IPS-15b (cell line): ENCODE measurements at regions not wholly inside any gene's neighbourhood (a gene's known extent, or its start where the extent isn't known, plus 50 kb on each side); places are given as distances from the start of the nearest gene placed in this dataset.
A peak's percentile ranks its signal among the peaks of the same experiment; 100 is the strongest.
"Not testable (repeated sequence)": the region's sequence is repeated elsewhere in the genome, so short reads cannot be mapped to it uniquely, and the experiment has no call there.

Experiments used
- H3K27me3 ChIP-seq: one replicate; pipeline ENCODE4 v1.6.1; 2013; ENCODE audit warnings: low read length; ENCODE audit not compliant: control insufficient read depth, insufficient read depth
- H3K36me3 ChIP-seq: one replicate; pipeline ENCODE4 v1.6.1; 2013; ENCODE audit warnings: low read length; ENCODE audit not compliant: control insufficient read depth, insufficient read depth
- H3K4me1 ChIP-seq: one replicate; pipeline ENCODE4 v1.6.1; 2013; ENCODE audit warnings: mild to moderate bottlenecking, low read length; ENCODE audit not compliant: control insufficient read depth, insufficient read depth
- H3K4me3 ChIP-seq: one replicate; pipeline ENCODE4 v1.5.1; 2013; ENCODE audit warnings: low read depth, low read length
- H3K9ac ChIP-seq: one replicate; pipeline ENCODE4 v1.6.1; 2013; ENCODE audit warnings: low read depth, mild to moderate bottlenecking, low read length
- H3K9me3 ChIP-seq: one replicate; pipeline ENCODE4 v1.6.1; 2013; ENCODE audit warnings: mild to moderate bottlenecking, low read length; ENCODE audit not compliant: control insufficient read depth, insufficient read depth

DNA sequence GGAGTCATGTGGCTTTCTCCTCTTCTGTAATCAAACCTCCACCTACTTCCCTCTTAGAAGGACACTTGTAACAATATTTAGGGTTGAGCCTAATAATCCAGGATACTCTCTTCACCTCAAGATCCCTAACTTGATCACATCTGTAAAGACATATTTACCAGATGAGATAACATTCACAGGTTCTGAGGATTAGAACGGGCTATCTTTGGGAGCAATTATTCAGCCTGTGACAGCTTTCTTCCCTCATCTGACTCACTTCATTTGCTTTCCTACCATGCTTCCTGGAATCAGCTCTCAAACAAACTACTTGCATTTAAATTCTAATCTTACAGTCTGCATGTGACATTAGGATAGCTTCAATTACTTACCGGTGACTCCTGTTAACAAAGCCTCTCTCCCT lies 133.5 kb upstream of the NDST3 start:
- Histone ChIP-seq H3K4me3 (no peak overlapping the region), H3K9ac (no peak overlapping the region), H3K36me3 (no peaks in the 10 kb centered on the region), H3K4me1 (peaks cover 12% of the 10 kb centered on the region), H3K9me3 (no peaks in the 10 kb centered on the region), H3K27me3 (no peaks in the 10 kb centered on the region)

- H3K9me3 ChIP-seq = no peaks in the 10 kb centered on the region
- H3K9ac ChIP-seq = no peak overlapping the region
- no peaks in the 10 kb centered on the region for H3K4me1 ChIP-seq
- no peak overlapping the region for H3K4me3 ChIP-seq
- no peaks in the 10 kb centered on the region for H3K27me3 ChIP-seq
- H3K36me3 ChIP-seq = no peaks in the 10 kb centered on the region
These were observed 126.6 kb upstream of the NDST3 start for GRCh38 chr4:117907646-117908045.

DNA sequence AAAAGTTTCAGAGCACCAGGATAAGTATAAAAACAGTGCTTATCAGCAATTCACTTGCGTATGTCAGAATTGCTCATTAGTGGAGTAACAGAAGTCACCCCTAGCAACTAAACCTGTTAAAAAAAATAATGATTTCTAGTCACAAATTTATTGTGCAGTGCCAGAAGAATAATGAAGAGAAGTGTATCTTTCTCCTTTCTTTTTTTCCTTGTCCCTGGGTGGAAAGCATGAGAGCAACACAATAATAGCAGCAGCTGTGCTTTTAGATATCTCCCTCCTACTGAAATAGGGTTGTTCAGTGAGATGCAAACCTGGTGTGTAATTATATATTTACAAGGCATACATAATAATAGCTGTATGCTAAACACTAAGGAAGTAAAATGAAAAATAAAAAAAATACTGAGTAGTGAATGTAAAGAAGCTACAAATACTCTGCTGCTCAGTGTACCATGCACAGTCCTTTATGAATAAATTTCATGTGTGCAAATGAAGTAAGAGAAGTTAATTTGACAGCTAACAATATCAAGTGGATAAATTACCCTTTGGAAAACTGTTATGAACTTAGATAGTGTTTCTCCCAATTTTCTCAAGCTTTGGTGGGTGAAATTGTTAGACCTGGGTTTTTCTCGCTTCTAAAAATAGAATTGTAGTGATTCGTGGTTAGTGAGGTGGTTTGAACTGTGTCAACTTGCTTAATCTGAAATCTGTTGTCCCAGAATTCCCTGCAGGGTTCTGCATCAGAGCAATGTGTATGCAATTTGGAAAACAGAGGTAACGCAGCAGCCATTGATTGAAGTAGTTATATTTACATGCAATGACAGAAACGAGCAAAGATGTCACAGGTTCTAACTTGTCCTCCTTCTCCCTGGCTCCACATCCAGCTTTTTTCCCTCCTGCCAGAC lies 125.7 kb upstream of the NDST3 start:
- Histone ChIP-seq H3K9ac (no peak overlapping the region), H3K9me3 (no peaks in the 10 kb centered on the region), H3K36me3 (no peaks in the 10 kb centered on the region), H3K4me3 (no peak overlapping the region), H3K27me3 (no peaks in the 10 kb centered on the region), H3K4me1 (no peaks in the 10 kb centered on the region)

DNA sequence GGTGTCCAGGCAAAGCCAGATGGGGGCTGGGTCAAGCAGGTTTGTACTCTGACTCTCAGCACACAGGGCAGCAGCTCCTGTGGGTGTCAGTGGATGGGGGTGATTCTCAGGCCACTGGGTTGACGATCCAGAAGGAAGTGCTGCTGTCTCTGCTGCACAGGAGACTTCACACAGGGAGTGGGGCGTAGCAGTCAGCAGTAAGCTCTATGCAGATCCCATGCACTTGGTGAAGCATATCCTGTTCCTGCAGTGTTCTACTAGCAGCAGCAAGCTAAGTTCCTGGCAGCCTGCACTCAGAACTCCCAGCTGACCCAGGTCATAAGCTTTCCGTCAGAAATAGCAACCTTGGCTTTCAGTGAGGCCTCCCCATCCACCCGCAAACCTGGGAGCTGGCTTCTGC lies 117.6 kb upstream of the NDST3 start:
- no peak overlapping the region for H3K4me3 ChIP-seq
- H3K9ac ChIP-seq = no peak overlapping the region
- no peaks in the 10 kb centered on the region for H3K9me3 ChIP-seq
- peaks cover 10% of the 10 kb centered on the region for H3K4me1 ChIP-seq
- H3K36me3 ChIP-seq = no peaks in the 10 kb centered on the region
- H3K27me3 ChIP-seq = no peaks in the 10 kb centered on the region

DNA sequence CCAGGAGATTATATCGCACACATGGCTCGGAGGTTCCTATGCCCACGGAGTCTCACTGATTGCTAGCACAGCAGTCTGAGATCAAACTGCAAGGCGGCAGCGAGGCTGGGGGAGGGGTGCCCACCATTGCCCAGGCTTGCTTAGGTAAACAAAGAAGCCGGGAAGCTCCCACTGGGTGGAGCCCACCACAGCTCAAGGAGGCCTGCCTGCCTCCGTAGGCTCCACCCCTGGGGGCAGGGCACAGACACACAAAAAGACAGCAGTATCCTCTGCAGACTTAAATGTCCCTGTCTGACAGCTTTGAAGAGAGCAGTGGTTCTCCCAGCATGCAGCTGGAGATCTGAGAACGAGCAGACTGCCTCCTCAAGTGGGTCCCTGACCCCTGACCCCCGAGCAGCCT lies 112.0 kb upstream of the NDST3 start:
- not testable (repeated sequence) for H3K27me3 ChIP-seq, H3K36me3 ChIP-seq, H3K9ac ChIP-seq, H3K9me3 ChIP-seq, H3K4me1 ChIP-seq
- H3K4me3 ChIP-seq = peak overlapping the region; percentile 13

GRCh38 chr4:117927823-117928222 lies 106.5 kb upstream of the NDST3 start:
- not testable (repeated sequence) for H3K4me1 ChIP-seq, H3K4me3 ChIP-seq, H3K27me3 ChIP-seq, H3K9me3 ChIP-seq, H3K9ac ChIP-seq, H3K36me3 ChIP-seq

DNA sequence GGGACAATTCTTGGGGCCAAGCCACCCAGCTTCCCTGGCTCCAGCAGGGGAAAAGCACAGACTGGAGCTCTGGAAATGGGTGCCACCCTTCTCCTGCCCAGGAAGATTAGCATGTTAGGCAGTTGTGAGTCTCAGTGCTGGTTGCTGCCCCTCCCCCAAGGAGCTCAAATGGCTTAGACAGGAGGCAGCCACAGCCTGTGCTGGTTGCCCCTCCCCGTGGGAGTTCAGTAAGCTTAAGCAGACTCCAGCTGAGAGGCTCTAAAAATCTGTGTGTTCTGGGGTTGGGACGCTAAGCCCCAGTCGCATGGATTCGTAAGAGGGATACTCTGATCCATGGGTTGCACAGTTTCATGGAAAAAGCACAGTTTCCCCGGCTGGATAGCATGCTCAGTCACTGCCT lies 92.7 kb upstream of the NDST3 start:
- Histone ChIP-seq H3K9ac (no peak overlapping the region), H3K4me3 (no peak overlapping the region), H3K36me3 (no peaks in the 10 kb centered on the region), H3K9me3 (no peaks in the 10 kb centered on the region), H3K27me3 (no peaks in the 10 kb centered on the region), H3K4me1 (peaks cover 2% of the 10 kb centered on the region)

DNA sequence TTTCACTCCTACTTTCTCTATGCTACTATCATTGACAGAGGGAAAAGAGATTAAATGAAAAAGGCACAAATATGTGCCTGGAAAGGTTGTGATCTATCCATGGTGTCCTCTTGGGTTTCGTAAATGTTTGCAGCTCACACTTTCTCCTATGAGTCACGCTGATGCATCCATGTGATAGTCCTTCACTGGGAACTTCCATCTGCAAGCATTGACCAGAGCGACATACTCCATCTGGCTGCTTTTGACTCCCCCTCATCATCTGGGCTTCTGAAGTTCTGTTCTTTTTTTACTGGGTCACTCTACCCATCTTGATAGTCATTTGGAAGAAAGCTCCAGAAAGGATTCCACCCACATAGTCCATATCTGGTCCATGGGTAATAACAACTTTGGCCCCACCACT lies 84.7 kb upstream of the NDST3 start:
- Histone ChIP-seq H3K4me3 (no peak overlapping the region), H3K4me1 (no peaks in the 10 kb centered on the region), H3K36me3 (no peaks in the 10 kb centered on the region), H3K27me3 (no peaks in the 10 kb centered on the region), H3K9me3 (no peaks in the 10 kb centered on the region), H3K9ac (no peak overlapping the region)

DNA sequence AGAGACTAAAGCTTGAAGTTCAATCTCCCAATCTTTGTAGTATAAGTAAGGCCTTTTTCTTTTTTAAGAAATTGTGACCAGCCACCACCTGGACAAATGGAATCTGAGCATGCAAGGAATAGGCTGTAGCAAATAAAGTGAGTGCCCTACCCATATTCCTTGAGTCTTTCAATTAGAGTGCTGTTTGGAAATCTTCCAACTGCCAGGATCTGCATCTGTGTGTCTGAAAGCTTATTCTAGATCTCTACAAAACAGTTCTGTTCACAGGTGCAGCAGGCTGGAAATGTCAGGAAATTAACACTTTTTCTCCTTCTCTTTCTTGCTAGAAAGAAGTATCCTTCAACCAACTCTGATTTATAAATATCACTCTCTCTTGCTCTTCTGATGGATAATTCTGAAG lies 76.7 kb upstream of the NDST3 start:
- H3K9ac ChIP-seq = no peak overlapping the region
- no peaks in the 10 kb centered on the region for H3K4me1 ChIP-seq
- no peak overlapping the region for H3K4me3 ChIP-seq
- H3K27me3 ChIP-seq = no peaks in the 10 kb centered on the region
- no peaks in the 10 kb centered on the region for H3K9me3 ChIP-seq
- no peaks in the 10 kb centered on the region for H3K36me3 ChIP-seq

DNA sequence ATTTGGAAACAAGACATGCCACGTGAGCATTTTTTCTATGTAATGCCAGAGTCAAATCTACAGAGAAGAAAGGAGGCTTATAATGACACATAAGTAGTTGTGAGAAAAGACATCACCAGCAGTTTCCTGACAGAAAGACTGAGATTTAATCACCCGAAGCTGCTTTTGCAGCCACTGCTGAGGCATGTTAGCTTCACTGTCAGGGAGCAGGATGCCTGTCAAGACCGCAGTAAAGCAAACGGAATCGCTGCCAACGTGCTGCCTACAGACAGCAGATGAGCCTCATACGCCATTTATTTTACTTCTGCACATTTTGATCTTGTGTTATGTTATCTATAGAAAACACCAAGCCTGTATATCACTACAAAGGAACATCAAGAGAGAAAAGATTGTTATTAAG lies 68.7 kb upstream of the NDST3 start:
- Histone ChIP-seq H3K9ac (no peak overlapping the region), H3K9me3 (no peaks in the 10 kb centered on the region), H3K27me3 (no peaks in the 10 kb centered on the region), H3K36me3 (no peaks in the 10 kb centered on the region), H3K4me1 (no peaks in the 10 kb centered on the region), H3K4me3 (no peak overlapping the region)

DNA sequence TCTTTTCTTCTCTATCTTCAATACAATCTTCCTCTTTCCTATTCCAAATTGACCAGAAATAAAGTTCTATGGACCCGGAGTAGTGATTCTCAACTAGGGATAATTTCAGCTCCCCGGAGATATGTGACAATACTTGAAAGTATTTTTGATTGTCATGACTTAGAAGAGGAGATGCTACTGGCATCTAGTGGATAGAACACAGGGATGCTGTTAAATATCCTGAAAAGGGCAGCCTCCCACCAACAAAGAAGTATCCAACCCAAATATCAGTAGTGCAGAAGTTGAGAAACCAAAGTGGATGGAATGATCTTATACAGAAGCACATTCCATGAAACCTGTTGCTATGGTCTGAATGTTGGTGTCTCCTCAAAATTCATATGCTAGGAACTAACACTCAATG lies 65.7 kb upstream of the NDST3 start:
- H3K9me3 ChIP-seq = no peaks in the 10 kb centered on the region
- no peak overlapping the region for H3K9ac ChIP-seq
- H3K27me3 ChIP-seq = no peaks in the 10 kb centered on the region
- no peaks in the 10 kb centered on the region for H3K36me3 ChIP-seq
- no peaks in the 10 kb centered on the region for H3K4me1 ChIP-seq
- no peak overlapping the region for H3K4me3 ChIP-seq

- Histone ChIP-seq H3K27me3 (no peaks in the 10 kb centered on the region), H3K9me3 (no peaks in the 10 kb centered on the region), H3K4me1 (no peaks in the 10 kb centered on the region), H3K9ac (no peak overlapping the region), H3K36me3 (no peaks in the 10 kb centered on the region), H3K4me3 (no peak overlapping the region)
These were observed 62.9 kb upstream of the NDST3 start for GRCh38 chr4:117971403-117971802.
